ENCODE measurements at regions not wholly inside any gene's neighbourhood (a gene's known extent, or its start where the extent isn't known, plus 50 kb on each side); places are given as distances from the start of the nearest gene placed in this dataset.

- in situ Hi-C loops (cut with MboI; ENCODE audit: low sequenced_read_pairs, unreplicated experiment), result no loop called here
- peak; percentile 55 for DNase-seq (ENCODE audit: low spot score)
- TF ChIP-seq CTCF (IDR thresholded peaks at IDR 0.05; ENCODE audit: borderline replicate concordance, control extremely low read depth, extremely low read depth, insufficient read depth, missing control alignments), result no peak
Observed at GRCh38 chr5:133698646-133699526, 86.5 kb upstream of the FSTL4 start.

GRCh38 chr5:133698259-133698554, 85.9 kb upstream of the FSTL4 start:
- TF ChIP-seq CTCF (IDR thresholded peaks at IDR 0.05; ENCODE audit: borderline replicate concordance, control extremely low read depth, extremely low read depth, insufficient read depth, missing control alignments), result no peak
- DNase-seq (ENCODE audit: low spot score), result no peak
- in situ Hi-C loops (cut with MboI; ENCODE audit: low sequenced_read_pairs, unreplicated experiment), result no loop called here

GRCh38 chr5:133697536-133698258, 85.4 kb upstream of the FSTL4 start:
- no peak for TF ChIP-seq CTCF (IDR thresholded peaks at IDR 0.05; ENCODE audit: borderline replicate concordance, control extremely low read depth, extremely low read depth, insufficient read depth, missing control alignments)
- peak; percentile 28 for DNase-seq (ENCODE audit: low spot score)

GRCh38 chr5:133696782-133697507, 84.6 kb upstream of the FSTL4 start:
- TF ChIP-seq CTCF (IDR thresholded peaks at IDR 0.05; ENCODE audit: borderline replicate concordance, control extremely low read depth, extremely low read depth, insufficient read depth, missing control alignments), result no peak
- no peak for DNase-seq (ENCODE audit: low spot score)
- in situ Hi-C loops (cut with MboI; ENCODE audit: low sequenced_read_pairs, unreplicated experiment), result no loop called here

More at GRCh38 chr5:133697536-133698258, 85.4 kb upstream of the FSTL4 start:
- in situ Hi-C loops (cut with MboI; ENCODE audit: low sequenced_read_pairs, unreplicated experiment), result no loop called here

GRCh38 chr5:133696006-133696584, 83.8 kb upstream of the FSTL4 start:
- DNase-seq (ENCODE audit: low spot score), result no peak
- in situ Hi-C loops (cut with MboI; ENCODE audit: low sequenced_read_pairs, unreplicated experiment), result no loop called here
- TF ChIP-seq CTCF (IDR thresholded peaks at IDR 0.05; ENCODE audit: borderline replicate concordance, control extremely low read depth, extremely low read depth, insufficient read depth, missing control alignments), result no peak

- in situ Hi-C loops (cut with MboI; ENCODE audit: low sequenced_read_pairs, unreplicated experiment), result no loop called here
- no peak for TF ChIP-seq CTCF (IDR thresholded peaks at IDR 0.05; ENCODE audit: borderline replicate concordance, control extremely low read depth, extremely low read depth, insufficient read depth, missing control alignments)
- DNase-seq (ENCODE audit: low spot score), result no peak
Observed at GRCh38 chr5:133694181-133694831, 82.0 kb upstream of the FSTL4 start.

Data from GM13976 (cell line).